CD4-positive, alpha-beta T cell treated with Interleukin-4 for 1 hour (primary cell): ENCODE measurements at regions not wholly inside any gene's neighbourhood (a gene's known extent, or its start where the extent isn't known, plus 50 kb on each side); places are given as distances from the start of the nearest gene placed in this dataset.
"Not testable (repeated sequence)": the region's sequence is repeated elsewhere in the genome, so short reads cannot be mapped to it uniquely, and the experiment has no call there.

Source experiments
- DNase-seq, 2 donors: peaks; one replicate each; pipeline ENCODE4 v3.0.0-alpha.2; 2020 to 2022

DNA sequence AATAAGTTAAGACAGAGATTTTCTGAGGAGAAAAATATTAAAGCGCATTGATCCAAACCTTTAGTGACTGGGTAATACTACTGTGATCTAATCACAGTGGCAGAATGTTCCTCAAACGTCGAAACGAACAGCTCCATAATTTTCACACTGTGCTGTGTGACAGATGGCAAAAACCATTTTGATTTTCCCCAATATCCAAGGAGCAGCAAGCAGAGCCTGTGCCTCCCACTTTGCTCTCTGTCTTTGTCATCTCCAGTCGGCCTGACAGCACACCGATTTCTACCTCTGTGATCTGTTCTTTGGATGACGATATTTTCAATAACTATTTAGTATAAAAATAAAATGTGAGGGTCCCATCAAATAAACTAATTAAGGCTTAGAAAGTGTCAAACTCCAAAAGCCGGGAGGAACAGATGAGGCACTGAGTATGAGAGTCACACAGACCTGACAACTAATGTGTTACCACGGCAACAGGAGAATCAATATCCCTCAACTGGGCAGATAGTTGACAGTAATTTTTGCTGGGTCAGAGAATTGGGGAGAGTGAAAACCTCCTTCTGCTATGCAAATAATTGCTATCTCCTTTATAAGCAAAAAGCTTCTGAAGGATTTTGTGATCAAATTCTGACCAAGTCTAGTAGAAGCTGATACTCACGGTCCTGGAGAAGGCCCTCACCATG is 489.1 kb upstream of the CFAP20DC start:
- no peak for DNase-seq

DNA sequence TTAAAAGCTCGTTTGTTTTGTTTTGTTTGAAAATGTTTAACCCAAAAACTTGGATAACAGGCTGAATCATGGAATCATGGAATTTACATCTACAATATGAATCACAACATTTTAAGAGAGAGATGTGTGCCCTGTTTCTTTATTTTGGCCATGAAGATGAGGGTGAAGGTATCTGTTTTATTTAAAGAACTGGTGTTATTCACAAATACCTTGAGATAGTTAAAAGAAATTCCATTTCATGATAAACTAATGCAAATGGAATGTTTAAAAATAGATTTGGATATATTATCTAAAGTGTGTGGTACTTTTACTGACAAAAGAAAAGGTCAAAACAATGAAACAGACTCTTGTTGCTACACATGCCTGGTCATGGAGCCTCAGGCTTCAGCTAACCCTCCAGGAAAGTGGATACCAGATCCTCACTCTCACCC is 486.0 kb upstream of the CFAP20DC start:
- DNase-seq, result no peak

DNA sequence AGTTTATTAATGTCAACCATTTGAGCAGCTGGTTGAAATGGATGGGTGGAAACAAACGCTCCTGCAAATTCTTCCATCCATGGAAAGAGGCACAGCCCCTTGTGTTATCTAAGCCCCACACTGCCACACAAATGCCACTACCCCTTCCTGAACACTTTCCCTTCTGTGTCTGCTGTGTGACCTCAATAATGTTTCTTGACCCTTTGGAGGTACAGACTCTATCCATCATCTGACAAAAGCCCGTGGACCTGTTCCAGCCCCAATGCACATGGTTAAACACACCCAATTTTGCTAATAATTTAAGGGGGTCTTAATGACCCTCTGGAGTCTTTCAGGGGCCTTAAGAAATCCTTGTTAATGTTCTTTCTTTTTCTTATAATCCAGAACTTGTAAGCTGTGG is 482.2 kb upstream of the CFAP20DC start:
- DNase-seq, result no peak

DNA sequence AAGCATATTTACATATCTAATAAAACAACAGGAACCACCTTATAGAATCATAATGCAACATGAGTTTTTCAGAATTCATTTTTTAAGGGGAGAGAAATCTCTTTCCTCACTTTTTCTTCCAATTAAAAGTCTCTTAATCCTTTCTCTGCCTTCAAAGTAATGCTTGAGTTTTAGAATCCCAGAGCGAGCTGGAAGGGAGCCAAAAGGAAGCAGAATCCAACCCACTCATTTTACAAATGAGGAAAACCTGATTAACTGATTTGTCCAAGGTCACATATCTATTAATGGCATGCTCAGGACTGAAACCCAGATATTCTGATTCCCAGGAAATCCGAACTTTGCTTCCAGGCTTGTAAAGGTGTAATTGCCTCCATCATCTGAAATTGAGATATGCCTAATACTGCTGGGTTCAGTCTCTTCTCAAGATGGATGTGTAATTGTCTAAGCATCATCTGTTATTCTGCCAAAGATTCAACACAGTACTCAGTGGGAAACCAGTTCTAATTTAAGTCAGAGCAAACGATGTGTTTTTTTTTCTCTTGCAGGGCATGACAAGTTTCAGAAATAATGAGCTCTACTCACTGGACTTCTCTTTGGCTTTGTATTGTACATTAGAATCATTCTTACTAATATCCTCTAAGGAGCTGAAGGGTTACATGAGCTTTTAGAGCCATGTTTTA is 481.4 kb upstream of the CFAP20DC start:
- no peak for DNase-seq

DNA sequence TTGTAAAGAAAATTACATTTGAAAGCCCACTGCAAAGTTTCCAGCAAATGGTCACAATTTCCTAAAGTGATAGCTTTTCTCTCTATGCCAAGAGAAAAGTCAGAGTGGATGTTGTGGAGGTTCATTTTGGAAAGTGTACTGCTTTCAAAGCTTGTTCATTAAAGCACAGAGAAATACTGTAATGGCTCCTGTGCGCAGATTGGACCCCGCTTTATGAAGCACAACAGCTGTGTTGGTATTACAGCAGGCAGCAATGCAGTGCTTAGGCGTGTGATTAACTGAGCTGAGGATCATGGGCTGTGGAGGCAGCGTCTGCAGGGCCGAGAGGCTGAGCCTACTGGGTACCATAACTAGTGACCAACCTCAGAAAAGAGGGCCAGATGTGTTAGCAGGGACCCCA is 478.4 kb upstream of the CFAP20DC start:
- no peak for DNase-seq

DNA sequence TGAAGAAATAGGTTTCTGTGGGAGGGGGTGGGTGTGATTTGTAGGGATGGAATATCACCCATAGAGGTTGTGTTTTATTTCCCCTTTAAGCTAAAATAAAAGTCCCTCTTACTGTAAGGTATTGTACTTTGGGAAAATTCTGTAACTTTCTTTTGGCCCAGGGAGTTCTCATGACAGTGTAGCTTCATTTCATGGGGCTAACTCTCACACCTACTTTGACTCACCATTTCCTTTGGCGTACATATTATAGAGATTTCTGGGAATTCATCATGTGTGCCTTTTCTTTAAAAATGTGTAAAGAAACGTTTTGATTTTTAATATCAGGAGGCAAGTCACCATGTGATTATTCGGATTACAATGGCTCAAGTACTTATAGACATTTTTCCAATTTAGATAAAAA is 477.7 kb upstream of the CFAP20DC start:
- no peak for DNase-seq

DNA sequence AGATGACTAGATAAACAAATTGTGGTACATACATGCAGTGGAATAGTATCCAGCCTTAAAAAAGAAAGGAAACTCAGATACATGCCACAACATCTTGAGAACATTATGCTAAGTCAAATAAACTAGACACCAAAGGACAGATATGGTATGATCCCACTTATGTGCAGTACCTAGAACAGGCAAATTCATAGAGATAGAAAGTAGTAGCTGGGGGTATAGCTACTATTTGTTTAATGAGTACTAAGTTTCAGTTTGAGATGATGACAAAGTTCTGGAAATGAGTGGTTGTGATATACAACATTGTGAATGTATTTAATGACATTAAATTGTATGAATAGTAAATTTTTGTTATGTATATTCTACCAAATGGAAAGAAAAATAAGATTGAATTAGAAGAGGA is 477.2 kb upstream of the CFAP20DC start:
- no peak for DNase-seq

DNA sequence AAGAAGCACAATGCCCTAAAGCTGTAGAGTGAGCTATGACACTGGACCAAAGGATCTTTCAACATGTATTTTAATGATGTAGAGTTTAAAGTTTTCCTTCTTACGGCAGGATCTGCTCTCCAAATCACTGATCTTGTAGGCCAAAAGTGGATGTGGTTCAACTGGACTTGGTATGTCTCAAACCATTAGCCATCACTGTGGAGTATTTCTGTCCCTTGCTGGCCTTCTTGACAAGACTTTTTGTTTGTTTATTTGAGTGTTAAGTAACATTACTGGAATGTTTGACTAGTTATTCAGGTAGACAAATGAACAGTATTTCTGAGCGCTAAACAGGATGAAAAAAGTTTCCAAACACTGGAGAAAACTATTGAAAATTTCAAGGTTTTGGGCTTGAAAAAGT is 472.7 kb upstream of the CFAP20DC start:
- DNase-seq, result no peak

DNA sequence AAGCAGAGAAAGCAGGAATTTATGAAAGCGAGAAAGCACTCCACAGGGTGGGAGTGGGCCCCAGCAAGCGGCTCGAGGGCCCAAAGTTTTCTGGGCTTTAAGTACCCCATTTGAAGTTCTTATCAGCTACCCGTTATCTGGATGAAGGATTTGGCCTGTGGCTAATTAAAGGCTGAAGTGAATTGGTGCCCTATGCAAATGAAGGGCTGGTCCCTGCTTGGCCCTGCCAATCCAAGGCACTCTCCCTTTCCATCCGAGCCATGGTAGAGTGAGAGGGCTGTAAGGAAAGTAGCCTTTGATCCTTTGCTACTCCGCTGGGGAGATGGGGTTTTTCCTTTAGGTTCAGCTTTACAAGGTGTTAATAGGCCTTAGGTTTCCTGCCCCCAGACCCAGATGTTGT is 469.3 kb upstream of the CFAP20DC start:
- no peak for DNase-seq

DNA sequence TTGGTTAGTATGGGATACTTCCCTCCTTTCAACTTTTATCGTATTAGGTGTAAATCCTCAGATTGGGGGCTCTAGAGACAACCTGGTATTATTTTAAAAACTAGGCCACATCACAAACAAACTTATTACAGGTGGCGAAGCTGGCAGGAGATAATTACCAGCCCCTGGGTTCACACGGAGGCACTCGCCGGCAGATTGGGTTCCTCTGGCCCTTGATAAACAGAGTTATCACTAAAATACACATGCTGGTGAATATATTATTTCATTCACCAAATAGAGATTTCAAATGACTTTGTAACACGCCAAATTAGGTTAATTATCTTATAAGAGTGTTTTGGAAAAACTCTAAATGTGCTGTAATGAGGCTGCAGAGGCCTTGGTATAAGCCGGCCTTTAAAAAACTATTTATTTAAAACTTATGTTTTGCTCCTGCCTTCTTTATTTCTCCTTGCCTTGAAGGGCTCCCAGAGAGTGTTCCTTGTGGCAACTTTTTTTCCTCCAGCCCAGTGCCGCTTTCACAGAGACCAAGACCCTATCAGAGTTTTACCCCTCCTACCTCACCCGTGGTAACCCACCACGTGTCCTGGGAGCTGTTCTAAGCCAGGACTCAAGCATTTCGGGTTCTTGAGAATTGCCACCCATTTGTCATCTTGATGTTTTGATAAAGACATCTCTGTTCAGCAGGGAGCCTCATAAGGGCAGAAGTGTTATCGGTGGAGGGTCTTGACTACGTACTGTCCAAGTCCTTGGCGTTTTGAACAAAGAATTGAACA is 468.6 kb upstream of the CFAP20DC start:
- DNase-seq, result no peak

DNA sequence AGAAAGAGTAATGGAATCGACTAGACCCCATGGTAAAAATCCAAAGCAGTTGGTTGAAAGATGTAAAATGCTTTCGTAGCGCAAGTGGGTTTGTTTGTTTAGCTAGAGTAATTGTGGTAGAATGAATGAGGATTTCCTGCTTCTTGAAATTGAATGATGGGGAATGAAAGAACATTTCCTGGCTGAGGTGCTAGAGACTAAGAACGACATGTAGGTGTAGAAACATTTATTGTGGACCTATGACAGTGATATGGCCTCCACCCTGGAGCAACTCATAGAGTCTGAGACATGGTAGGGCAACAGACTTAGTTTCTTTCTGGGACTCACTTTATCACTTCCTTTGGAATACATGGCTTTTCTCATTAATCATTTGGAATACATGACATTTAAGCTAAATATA is 467.6 kb upstream of the CFAP20DC start:
- DNase-seq, result no peak

DNA sequence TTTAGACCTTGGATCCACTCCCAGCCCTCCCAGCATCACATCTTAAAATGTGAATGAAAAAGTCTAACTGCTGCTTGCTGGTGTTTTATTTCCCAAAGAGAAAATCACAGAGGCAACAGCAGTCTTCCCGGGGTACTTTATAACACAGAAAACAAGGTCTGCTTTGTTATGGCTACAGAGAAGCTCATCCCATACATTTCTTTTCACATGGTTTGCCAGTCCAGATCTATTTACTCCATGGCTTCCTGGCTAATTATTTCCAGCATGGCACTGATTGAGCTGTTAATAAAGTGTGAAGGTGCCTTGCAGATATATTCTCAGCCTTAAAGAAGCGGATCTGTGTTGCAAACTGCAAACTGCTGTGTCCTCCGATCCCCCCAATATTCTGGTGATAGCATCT is 466.1 kb upstream of the CFAP20DC start:
- no peak for DNase-seq

DNA sequence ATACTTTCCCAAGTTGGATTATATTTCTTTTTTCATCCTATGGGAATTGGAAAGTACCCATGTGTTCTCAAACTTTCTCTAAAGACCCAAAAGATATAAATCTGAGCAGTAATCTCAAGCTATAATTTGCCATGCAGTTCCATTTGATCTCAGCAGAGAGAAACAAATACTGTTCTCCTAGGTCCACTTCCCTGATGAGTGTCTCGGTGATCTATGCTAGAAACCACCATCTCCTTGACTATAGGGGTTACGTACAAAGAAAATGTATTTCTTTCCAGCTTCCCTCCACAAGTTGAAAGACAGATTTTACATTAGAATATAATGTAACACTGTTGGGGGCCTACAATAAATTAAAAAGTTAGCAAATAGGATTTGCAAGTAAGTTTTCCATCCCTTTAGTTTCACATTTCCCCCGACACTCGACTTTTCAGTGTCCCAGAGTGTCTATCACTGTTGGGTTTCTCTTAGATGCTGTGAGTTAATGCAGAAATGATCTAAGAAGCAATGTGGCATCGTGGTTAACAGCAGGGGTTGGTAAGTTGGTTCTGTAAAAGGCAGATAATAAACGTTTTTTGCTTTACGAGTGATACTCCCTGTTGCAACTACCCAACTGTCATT is 465.1 kb upstream of the CFAP20DC start:
- peak in 1 of 2 donors; percentile 18 for DNase-seq

DNA sequence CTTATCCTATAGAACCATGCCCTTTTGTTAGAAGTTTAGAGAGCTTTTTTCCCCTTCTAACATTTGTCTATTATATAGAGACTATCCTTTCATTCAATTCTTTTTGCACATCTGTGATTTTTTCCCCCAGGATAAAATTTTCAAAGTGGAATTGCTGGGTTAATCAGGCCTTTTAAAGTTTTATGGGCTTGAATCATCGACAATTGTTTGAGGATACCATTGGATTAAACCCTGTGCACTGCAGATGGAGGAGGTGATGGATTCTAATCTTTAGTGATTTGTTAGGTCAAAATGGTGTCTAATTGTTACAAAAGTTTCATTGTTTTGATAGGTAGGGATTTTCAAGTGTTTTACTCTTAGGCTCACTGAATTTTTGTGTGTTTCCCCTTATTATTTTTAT is 463.7 kb upstream of the CFAP20DC start:
- no peak for DNase-seq

DNA sequence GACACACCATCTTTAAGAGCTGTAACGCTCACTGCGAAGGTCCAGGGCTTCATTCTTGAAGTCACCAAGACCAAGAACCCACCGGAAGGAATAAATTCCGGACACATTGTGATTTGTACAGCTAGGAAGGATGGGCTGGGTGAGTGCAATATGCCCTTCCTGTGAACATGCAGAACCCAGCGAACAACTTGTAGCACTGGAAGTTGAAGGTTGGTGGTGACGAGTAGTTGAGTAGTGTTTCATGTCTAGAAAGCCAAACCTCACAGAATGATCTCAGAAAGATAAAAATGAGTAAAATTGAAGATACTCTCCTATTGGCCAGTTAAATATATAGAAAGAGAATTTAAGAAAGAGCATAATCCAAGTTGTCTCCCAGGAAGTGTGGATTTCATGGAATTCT is 462.2 kb upstream of the CFAP20DC start:
- DNase-seq, result no peak

DNA sequence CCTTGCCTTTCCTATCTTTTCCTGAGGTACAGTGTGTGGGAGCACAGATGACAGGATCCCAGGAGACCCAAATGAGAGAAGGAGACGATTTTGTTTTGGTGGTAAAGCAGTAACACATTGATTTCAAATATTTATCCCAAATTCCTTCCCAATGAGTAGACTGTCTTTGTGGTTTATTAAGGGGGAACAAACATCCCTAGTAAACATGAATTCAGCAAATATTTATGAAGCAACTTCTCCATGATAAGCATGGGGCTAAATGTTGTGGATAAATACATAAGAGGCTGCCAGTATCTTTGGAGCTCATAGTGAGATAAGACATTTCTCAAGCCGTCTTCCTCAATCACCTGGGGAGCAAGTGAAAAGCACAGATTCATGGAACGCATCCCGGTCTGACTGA is 460.8 kb upstream of the CFAP20DC start:
- DNase-seq, result no peak

DNA sequence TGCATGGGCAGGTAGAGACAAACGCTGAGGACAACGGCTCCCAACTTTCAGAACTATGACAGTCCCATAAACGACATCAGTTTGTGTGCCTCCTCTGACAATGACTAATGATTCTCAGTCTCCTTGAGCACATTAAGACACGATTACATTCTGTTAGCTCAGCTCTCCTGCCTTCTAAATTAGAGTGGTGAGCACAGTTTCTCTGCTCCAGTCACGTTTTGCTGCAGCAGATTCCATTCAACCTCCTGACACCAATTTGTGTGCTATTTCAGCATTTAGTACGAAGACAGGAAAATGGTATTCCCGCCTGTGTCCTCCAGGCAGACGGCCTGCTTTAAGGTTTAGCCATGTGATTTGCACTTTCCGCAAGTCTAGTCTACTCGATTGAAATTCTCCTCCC is 458.4 kb upstream of the CFAP20DC start:
- DNase-seq, result no peak

DNA sequence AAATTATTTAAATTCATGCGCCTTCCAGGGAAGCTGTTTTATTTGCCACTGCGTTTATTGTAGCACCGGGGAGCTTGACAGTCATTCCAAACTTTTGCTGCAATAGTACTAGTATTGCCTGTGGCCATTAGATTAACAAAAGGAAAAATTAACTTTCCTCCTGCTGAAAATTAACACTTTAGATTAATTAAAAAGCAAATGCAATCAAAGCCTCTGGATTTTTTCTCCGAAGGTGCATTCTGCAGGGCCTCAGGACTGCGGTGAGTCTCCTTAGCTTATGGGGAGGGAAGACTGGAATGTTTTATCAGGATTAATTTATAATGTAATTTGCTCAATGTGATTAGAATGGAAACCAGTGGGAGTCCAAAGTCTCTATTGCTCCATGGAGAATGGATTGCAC is 456.4 kb upstream of the CFAP20DC start:
- DNase-seq, result no peak

DNA sequence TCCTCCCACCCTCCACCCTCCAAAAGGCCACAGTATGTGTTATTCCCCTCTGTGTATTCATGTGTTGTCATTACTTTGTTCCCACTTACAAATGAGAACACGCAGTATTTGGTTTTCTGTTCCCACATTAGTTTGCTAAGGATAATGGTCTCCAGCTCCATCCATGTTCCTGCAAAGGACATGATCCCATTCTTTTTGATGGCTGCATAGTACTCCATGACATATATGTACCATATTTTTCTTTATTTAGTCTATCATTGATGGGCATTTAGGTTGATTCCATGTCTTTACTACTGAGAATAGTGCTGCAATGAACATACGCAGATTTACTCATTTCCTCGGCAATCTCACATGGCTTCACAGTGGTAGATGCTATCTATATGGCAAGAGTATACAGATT is 453.6 kb upstream of the CFAP20DC start:
- DNase-seq, result no peak

DNA sequence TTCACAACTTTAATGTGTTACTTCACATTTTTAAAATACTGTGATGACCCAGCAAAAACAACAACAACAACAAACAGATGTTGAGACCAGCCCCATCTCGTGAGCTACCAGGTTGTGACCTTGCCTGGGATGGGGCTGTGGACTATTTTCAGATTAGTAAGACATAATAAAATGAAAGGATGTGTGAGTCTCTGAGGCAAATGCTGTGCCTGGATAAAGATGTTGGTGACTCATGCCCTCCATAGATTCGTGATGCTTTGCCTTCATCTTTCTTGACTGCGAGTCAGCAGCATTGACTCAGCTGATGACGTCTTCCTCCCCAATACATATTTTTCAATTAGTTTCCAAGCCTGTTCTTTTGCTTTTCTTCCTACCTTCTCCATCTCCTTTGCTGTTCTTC is 453.0 kb upstream of the CFAP20DC start:
- no peak for DNase-seq

DNA sequence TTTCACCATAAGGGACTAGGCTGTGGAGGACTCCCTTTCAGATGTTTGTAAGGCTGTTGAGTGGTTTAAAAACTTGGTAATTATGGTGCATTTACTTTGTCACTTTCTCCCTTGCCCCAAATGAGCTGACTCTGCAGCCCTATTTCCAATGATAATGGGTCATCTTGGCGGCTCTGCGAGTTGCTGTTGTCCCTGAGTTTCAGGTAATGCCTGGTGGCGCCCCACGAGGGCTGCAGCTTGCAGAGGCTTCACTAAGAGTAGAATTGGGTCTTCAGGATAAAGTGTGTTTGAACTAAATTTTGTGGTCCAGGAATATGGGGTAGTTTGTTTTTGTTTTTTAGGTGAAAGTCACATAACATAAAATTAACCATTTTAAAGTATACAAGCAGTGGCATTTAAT is 450.1 kb upstream of the CFAP20DC start:
- DNase-seq, result no peak

DNA sequence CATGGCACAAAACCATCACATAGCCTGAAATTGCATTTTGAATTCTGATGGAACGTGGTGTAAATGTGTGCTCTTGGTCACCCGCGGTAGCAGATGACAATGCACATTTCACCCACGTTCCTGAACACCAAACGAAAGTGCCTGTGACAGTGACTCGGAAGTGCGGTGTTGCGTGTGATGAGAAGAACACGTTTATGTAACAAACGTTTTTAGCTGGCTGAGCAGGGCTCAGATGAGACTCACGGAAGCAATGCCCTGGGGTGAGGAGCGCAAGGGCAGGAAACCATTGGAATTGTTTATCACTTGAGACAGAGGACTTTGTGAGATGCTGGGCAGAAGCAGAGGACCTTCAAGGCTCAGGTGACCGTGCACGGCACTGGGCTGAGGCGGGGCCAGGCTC is 449.2 kb upstream of the CFAP20DC start:
- DNase-seq, result no peak

DNA sequence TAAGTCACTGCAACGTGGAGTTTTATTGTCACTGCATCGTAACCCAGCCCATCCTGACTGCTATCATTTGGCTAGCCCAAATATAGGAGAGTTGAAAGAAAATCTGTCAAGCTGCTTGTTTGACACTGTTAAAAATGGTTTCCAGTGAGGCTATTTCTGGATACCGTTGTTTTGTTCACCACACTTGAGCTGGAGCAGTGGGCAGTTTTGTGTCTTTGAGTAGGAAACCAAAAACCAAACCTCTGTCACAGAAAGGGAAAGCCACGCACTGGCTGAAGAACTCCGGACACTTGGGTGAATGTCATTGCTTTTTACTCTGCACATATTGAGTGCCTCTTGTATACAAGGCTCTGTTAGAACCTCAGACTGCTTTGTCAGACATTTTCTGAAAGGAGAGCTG is 446.4 kb upstream of the CFAP20DC start:
- DNase-seq, result no peak

DNA sequence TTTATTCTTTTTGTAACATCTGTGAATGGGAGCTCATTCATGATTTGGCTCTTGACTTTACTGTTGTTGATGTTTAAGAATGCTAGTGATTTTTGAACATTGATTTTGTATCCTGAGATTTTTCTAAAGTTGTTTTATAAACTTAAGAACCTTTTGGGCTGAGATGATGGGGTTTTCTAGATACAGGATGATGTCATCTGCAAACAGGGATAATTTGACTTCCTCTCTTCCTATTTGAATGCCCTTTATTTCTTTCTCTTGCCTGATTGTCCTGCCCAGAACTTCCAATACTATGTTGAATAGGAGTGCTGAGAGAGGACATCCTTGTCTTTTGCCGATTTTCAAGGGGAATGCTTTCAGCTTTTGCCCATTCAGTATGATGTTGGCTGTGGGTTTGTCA is 445.1 kb upstream of the CFAP20DC start:
- DNase-seq, result not testable (repeated sequence)
